Thoracic aorta (tissue), 2 donors: ENCODE measurements at regions not wholly inside any gene's neighbourhood (a gene's known extent, or its start where the extent isn't known, plus 50 kb on each side); places are given as distances from the start of the nearest gene placed in this dataset.

ENCODE experiments used
- ATAC-seq: fragments of 150-250 bp; one replicate; pipeline ENCODE4 v1.8.0; 2017; ENCODE audit warnings: low read depth; ENCODE audit not compliant: insufficient number of reproducible peaks, low FRiP score
- DNase-seq: peaks from one replicate; pipeline ENCODE4 v3.0.0-alpha.2; 2020; ENCODE audit warnings: low spot score
- H3K27ac ChIP-seq, 2 donors: fragments of 200-600 bp; sonication (generic); 1 replicate in 1 of 2; 2 replicates in 1 of 2; pipeline ENCODE4 v1.5.1; 2016; ENCODE audit warnings: mild to moderate bottlenecking in 2 of 2, moderate library complexity in 2 of 2
- H3K27me3 ChIP-seq: fragments of 200-600 bp; sonication (generic); replicated peaks from 2 replicates; pipeline ENCODE4 v1.6.0; 2016; ENCODE audit warnings: mild to moderate bottlenecking; ENCODE audit not compliant: insufficient read depth
- H3K36me3 ChIP-seq: fragments of 200-600 bp; sonication (generic); one replicate; pipeline ENCODE4 v1.5.1; 2016
- H3K4me1 ChIP-seq, 2 donors: fragments of 200-600 bp; sonication (generic); 1 replicate in 1 of 2; 2 replicates in 1 of 2; pipeline versions ENCODE4 v1.5.1 to v1.6.0; 2016; ENCODE audit warnings: low read depth in 2 of 2, mild to moderate bottlenecking in 1 of 2; ENCODE audit not compliant: control insufficient read depth in 1 of 2
- H3K4me3 ChIP-seq: fragments of 200-600 bp; sonication (generic); 2 replicates; pipeline ENCODE4 v1.5.1; 2016; ENCODE audit warnings: mild to moderate bottlenecking
- H3K9me3 ChIP-seq: fragments of 200-600 bp; sonication (generic); 2 replicates; pipeline ENCODE4 v1.5.1; 2016
- CTCF ChIP-seq: fragments of 200-600 bp; sonication (generic); IDR thresholded peaks from one replicate; pipeline ENCODE4 v1.5.1; 2019; ENCODE audit warnings: antibody characterized with exemption

GRCh38 chr17:33475594-33475993 is 182.5 kb upstream of the ASIC2 start:
- DNase-seq: no peak
- H3K27ac ChIP-seq: no peak overlapping the region
- no peaks in the 10 kb centered on the region for H3K27me3 ChIP-seq
- H3K4me3 ChIP-seq: no peak overlapping the region
- no peaks in the 10 kb centered on the region for H3K4me1 ChIP-seq
- no peak for TF ChIP-seq CTCF
- no peak for ATAC-seq
- no peaks in the 10 kb centered on the region for H3K36me3 ChIP-seq
- no peaks in the 10 kb centered on the region for H3K9me3 ChIP-seq

GRCh38 chr17:33481652-33482051 is 188.6 kb upstream of the ASIC2 start:
- Histone ChIP-seq H3K27me3 (no peaks in the 10 kb centered on the region), H3K36me3 (no peaks in the 10 kb centered on the region), H3K4me1 (no peaks in the 10 kb centered on the region), H3K4me3 (no peak overlapping the region), H3K9me3 (no peaks in the 10 kb centered on the region), H3K27ac (no peak overlapping the region)
- no peak for DNase-seq
- no peak for TF ChIP-seq CTCF
- no peak for ATAC-seq

- no peak overlapping the region for H3K27ac ChIP-seq
- H3K4me3 ChIP-seq: no peak overlapping the region
- no peak for TF ChIP-seq CTCF
- DNase-seq (no peak), ATAC-seq (no peak)
- H3K27me3 ChIP-seq: no peaks in the 10 kb centered on the region
- H3K36me3 ChIP-seq: no peaks in the 10 kb centered on the region
- no peaks in the 10 kb centered on the region for H3K4me1 ChIP-seq
- H3K9me3 ChIP-seq: no peaks in the 10 kb centered on the region
Observed at GRCh38 chr17:33482636-33483035, 189.5 kb upstream of the ASIC2 start.

GRCh38 chr17:33484559-33484958 is 191.5 kb upstream of the ASIC2 start:
- ATAC-seq (no peak), DNase-seq (no peak)
- H3K36me3 ChIP-seq: no peaks in the 10 kb centered on the region
- no peaks in the 10 kb centered on the region for H3K4me1 ChIP-seq
- H3K9me3 ChIP-seq: no peaks in the 10 kb centered on the region
- no peak overlapping the region for H3K27ac ChIP-seq
- H3K27me3 ChIP-seq: no peaks in the 10 kb centered on the region
- H3K4me3 ChIP-seq: no peak overlapping the region
- no peak for TF ChIP-seq CTCF

GRCh38 chr17:33486135-33486885 is 193.2 kb upstream of the ASIC2 start:
- DNase-seq (no peak), ATAC-seq (no peak)
- no peaks in the 10 kb centered on the region for H3K9me3 ChIP-seq
- TF ChIP-seq CTCF: no peak
- H3K27me3 ChIP-seq: no peaks in the 10 kb centered on the region
- no peaks in the 10 kb centered on the region for H3K4me1 ChIP-seq
- H3K4me3 ChIP-seq: no peak overlapping the region
- no peak overlapping the region for H3K27ac ChIP-seq
- no peaks in the 10 kb centered on the region for H3K36me3 ChIP-seq
